ENCODE measurements at regions not wholly inside any gene's neighbourhood (a gene's known extent, or its start where the extent isn't known, plus 50 kb on each side); places are given as distances from the start of the nearest gene placed in this dataset.

GRCh38 chr5:120088836-120089235 is 375.3 kb upstream of the PRR16 start:
- H2AFZ ChIP-seq (ENCODE audit: low read length) = no peak overlapping the region
- intact Hi-C loops (cut with micrococcal nuclease; ENCODE audit: unreplicated experiment) = no loop called here
- H4K20me1 ChIP-seq (ENCODE audit: insufficient read depth, low read length) = no peaks in the 10 kb centered on the region
- no peaks in the 10 kb centered on the region for H3K9me3 ChIP-seq (ENCODE audit: low read length)
- no peak for DNase-seq (ENCODE audit: low spot score)
- TF ChIP-seq, protein P1, sequence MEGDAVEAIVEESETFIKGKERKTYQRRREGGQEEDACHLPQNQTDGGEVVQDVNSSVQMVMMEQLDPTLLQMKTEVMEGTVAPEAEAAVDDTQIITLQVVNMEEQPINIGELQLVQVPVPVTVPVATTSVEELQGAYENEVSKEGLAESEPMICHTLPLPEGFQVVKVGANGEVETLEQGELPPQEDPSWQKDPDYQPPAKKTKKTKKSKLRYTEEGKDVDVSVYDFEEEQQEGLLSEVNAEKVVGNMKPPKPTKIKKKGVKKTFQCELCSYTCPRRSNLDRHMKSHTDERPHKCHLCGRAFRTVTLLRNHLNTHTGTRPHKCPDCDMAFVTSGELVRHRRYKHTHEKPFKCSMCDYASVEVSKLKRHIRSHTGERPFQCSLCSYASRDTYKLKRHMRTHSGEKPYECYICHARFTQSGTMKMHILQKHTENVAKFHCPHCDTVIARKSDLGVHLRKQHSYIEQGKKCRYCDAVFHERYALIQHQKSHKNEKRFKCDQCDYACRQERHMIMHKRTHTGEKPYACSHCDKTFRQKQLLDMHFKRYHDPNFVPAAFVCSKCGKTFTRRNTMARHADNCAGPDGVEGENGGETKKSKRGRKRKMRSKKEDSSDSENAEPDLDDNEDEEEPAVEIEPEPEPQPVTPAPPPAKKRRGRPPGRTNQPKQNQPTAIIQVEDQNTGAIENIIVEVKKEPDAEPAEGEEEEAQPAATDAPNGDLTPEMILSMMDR (conservative IDR thresholded peaks at IDR 0.05; ENCODE audit: low read length) = no peak
- TF ChIP-seq EZH2phosphoT487 (IDR thresholded peaks at IDR 0.05; ENCODE audit: borderline replicate concordance, low read depth, low read length) = no peak
- H3K27ac ChIP-seq (ENCODE audit: low read depth, low read length, poor library complexity, severe bottlenecking) = no peak overlapping the region
- POLR2A ChIA-PET = no interaction called here
- H3K36me3 ChIP-seq (ENCODE audit: insufficient read depth, low read length) = no peaks in the 10 kb centered on the region
- no peaks in the 10 kb centered on the region for H3K79me2 ChIP-seq (ENCODE audit: insufficient read depth, low read depth, low read length)
- no peaks in the 10 kb centered on the region for H3K9me2 ChIP-seq (ENCODE audit: insufficient read depth, low read length)
- no peaks in the 10 kb centered on the region for H3K4me1 ChIP-seq (ENCODE audit: insufficient read depth, low read length, poor library complexity, severe bottlenecking)
- H3K4me2 ChIP-seq (ENCODE audit: low read length) = no peak overlapping the region
- CTCF ChIA-PET (ENCODE audit: unreplicated experiment) = no interaction called here
- no peak overlapping the region for H3K4me3 ChIP-seq (ENCODE audit: low read depth, low read length, poor library complexity, severe bottlenecking)
- no TSS peak for BruUV-seq (replicated peaks)

DNA sequence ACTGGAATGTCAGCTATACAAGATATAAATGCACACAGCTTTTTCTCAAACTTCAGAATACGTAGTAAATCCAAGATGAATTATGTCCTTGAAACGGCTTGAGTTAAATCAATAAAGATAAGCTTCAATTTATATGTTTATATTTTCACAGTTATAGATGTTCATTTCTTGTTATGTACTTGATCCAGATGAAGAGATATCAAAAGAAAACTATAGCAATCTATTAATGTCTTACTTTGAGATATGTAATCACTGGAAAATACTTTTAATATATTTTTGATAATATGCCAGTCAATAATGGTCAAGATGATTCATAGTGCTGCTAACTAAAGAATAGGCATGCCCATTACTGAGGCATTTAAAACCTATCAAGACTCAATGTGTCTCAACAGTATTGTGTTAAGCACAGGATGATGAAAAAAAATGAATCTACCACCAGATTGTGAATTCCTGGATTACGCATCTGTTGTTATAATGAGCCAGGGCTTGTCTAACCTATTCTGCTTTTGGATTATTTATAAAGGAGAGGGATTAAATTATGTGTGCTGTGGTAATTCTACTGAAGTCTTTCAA is 372.6 kb upstream of the PRR16 start:
- H3K36me3 ChIP-seq (ENCODE audit: insufficient read depth, low read length) = no peaks in the 10 kb centered on the region
- H3K27ac ChIP-seq (ENCODE audit: low read depth, low read length, poor library complexity, severe bottlenecking) = no peak overlapping the region
- H4K20me1 ChIP-seq (ENCODE audit: insufficient read depth, low read length) = no peaks in the 10 kb centered on the region
- no peaks in the 10 kb centered on the region for H3K4me1 ChIP-seq (ENCODE audit: insufficient read depth, low read length, poor library complexity, severe bottlenecking)
- DNase-seq (ENCODE audit: low spot score) = no peak
- H3K9me3 ChIP-seq (ENCODE audit: low read length) = no peaks in the 10 kb centered on the region
- H3K4me2 ChIP-seq (ENCODE audit: low read length) = no peak overlapping the region
- H3K4me3 ChIP-seq (ENCODE audit: low read depth, low read length, poor library complexity, severe bottlenecking) = no peak overlapping the region
- no peaks in the 10 kb centered on the region for H3K9me2 ChIP-seq (ENCODE audit: insufficient read depth, low read length)
- CTCF ChIA-PET (ENCODE audit: unreplicated experiment) = no interaction called here
- intact Hi-C loops (cut with micrococcal nuclease; ENCODE audit: unreplicated experiment) = no loop called here
- no TSS peak for BruUV-seq (replicated peaks)
- no peak overlapping the region for H2AFZ ChIP-seq (ENCODE audit: low read length)
- H3K79me2 ChIP-seq (ENCODE audit: insufficient read depth, low read depth, low read length) = no peaks in the 10 kb centered on the region
- POLR2A ChIA-PET = interaction anchor here (0.7 kb wide), 1 partner anchor 1299 kb away, joined by 3 read pairs; no protein-coding TSS in a partner anchor
- TF ChIP-seq EZH2phosphoT487 (IDR thresholded peaks at IDR 0.05; ENCODE audit: borderline replicate concordance, low read depth, low read length) = no peak
- TF ChIP-seq, protein P1 (conservative IDR thresholded peaks at IDR 0.05; ENCODE audit: low read length) = no peak

GRCh38 chr5:120092649-120093048 is 371.5 kb upstream of the PRR16 start:
- no peak overlapping the region for H3K4me2 ChIP-seq (ENCODE audit: low read length)
- H3K9me3 ChIP-seq (ENCODE audit: low read length) = no peaks in the 10 kb centered on the region
- no peaks in the 10 kb centered on the region for H3K79me2 ChIP-seq (ENCODE audit: insufficient read depth, low read depth, low read length)
- H3K27ac ChIP-seq (ENCODE audit: low read depth, low read length, poor library complexity, severe bottlenecking) = no peak overlapping the region
- H3K4me3 ChIP-seq (ENCODE audit: low read depth, low read length, poor library complexity, severe bottlenecking) = no peak overlapping the region
- POLR2A ChIA-PET = no interaction called here
- TF ChIP-seq, protein P1 (conservative IDR thresholded peaks at IDR 0.05; ENCODE audit: low read length) = no peak
- no peak for TF ChIP-seq EZH2phosphoT487 (IDR thresholded peaks at IDR 0.05; ENCODE audit: borderline replicate concordance, low read depth, low read length)
- H3K9me2 ChIP-seq (ENCODE audit: insufficient read depth, low read length) = no peaks in the 10 kb centered on the region
- CTCF ChIA-PET (ENCODE audit: unreplicated experiment) = no interaction called here
- no peaks in the 10 kb centered on the region for H4K20me1 ChIP-seq (ENCODE audit: insufficient read depth, low read length)
- no peaks in the 10 kb centered on the region for H3K4me1 ChIP-seq (ENCODE audit: insufficient read depth, low read length, poor library complexity, severe bottlenecking)
- intact Hi-C loops (cut with micrococcal nuclease; ENCODE audit: unreplicated experiment) = no loop called here
- H3K36me3 ChIP-seq (ENCODE audit: insufficient read depth, low read length) = no peaks in the 10 kb centered on the region
- no peak for DNase-seq (ENCODE audit: low spot score)
- no peak overlapping the region for H2AFZ ChIP-seq (ENCODE audit: low read length)
- BruUV-seq (replicated peaks) = no TSS peak

Measured in OCI-LY7 (cell line).